ENCODE measurements at regions not wholly inside any gene's neighbourhood (a gene's known extent, or its start where the extent isn't known, plus 50 kb on each side); places are given as distances from the start of the nearest gene placed in this dataset.
A peak's percentile ranks its signal among the peaks of the same experiment; 100 is the strongest.

- CTCF ChIA-PET = no interaction called here
- TF ChIP-seq CTCF (IDR thresholded peaks at IDR 0.05; ENCODE audit: low read depth, low read length) = peak; percentile 24; the same call in 1 of the 2 replicates
- no peak overlapping the region for H3K4me3 ChIP-seq (ENCODE audit: low read depth, low read length)
- H3K9me3 ChIP-seq (ENCODE audit: control insufficient read depth, insufficient read depth, low read length) = no peaks in the 10 kb centered on the region
- H3K27me3 ChIP-seq (ENCODE audit: control insufficient read depth, insufficient read depth, low read length) = peaks cover 3% of the 10 kb centered on the region
- POLR2A ChIA-PET = no interaction called here
- no peak overlapping the region for H3K27ac ChIP-seq (ENCODE audit: low read depth, low read length)
- DNase-seq (ENCODE audit: low read depth, low spot score) = no peak
Measured at GRCh38 chr11:79953629-79954028, 512.8 kb upstream of the TENM4 start.

GRCh38 chr11:79950741-79951140, 509.9 kb upstream of the TENM4 start:
- DNase-seq (ENCODE audit: low read depth, low spot score) = no peak
- CTCF ChIA-PET = no interaction called here
- POLR2A ChIA-PET = no interaction called here
- Histone ChIP-seq H3K4me3 (ENCODE audit: low read depth, low read length) (no peak overlapping the region), H3K27ac (ENCODE audit: low read depth, low read length) (no peak overlapping the region), H3K27me3 (ENCODE audit: control insufficient read depth, insufficient read depth, low read length) (peaks cover 2% of the 10 kb centered on the region), H3K9me3 (ENCODE audit: control insufficient read depth, insufficient read depth, low read length) (no peaks in the 10 kb centered on the region)
- TF ChIP-seq CTCF (IDR thresholded peaks at IDR 0.05; ENCODE audit: low read depth, low read length) = no peak

GRCh38 chr11:79950172-79950571, 509.3 kb upstream of the TENM4 start:
- CTCF ChIA-PET = no interaction called here
- no peak for TF ChIP-seq CTCF (IDR thresholded peaks at IDR 0.05; ENCODE audit: low read depth, low read length)
- Histone ChIP-seq H3K9me3 (ENCODE audit: control insufficient read depth, insufficient read depth, low read length) (no peaks in the 10 kb centered on the region), H3K27me3 (ENCODE audit: control insufficient read depth, insufficient read depth, low read length) (no peaks in the 10 kb centered on the region), H3K4me3 (ENCODE audit: low read depth, low read length) (no peak overlapping the region), H3K27ac (ENCODE audit: low read depth, low read length) (no peak overlapping the region)
- DNase-seq (ENCODE audit: low read depth, low spot score) = no peak
- POLR2A ChIA-PET = no interaction called here

- no peak for TF ChIP-seq CTCF (IDR thresholded peaks at IDR 0.05; ENCODE audit: low read depth, low read length)
- Histone ChIP-seq H3K27me3 (ENCODE audit: control insufficient read depth, insufficient read depth, low read length) (no peaks in the 10 kb centered on the region), H3K4me3 (ENCODE audit: low read depth, low read length) (no peak overlapping the region), H3K27ac (ENCODE audit: low read depth, low read length) (no peak overlapping the region), H3K9me3 (ENCODE audit: control insufficient read depth, insufficient read depth, low read length) (no peaks in the 10 kb centered on the region)
- no peak for DNase-seq (ENCODE audit: low read depth, low spot score)
- ChIA-PET POLR2A (no interaction called here), CTCF (no interaction called here)
Measured at GRCh38 chr11:79949574-79949973, 508.7 kb upstream of the TENM4 start.

GRCh38 chr11:79942646-79943045, 501.8 kb upstream of the TENM4 start:
- CTCF ChIA-PET = no interaction called here
- TF ChIP-seq CTCF (IDR thresholded peaks at IDR 0.05; ENCODE audit: low read depth, low read length) = no peak
- Histone ChIP-seq H3K27ac (ENCODE audit: low read depth, low read length) (no peak overlapping the region), H3K27me3 (ENCODE audit: control insufficient read depth, insufficient read depth, low read length) (no peaks in the 10 kb centered on the region), H3K4me3 (ENCODE audit: low read depth, low read length) (no peak overlapping the region), H3K9me3 (ENCODE audit: control insufficient read depth, insufficient read depth, low read length) (no peaks in the 10 kb centered on the region)
- no peak for DNase-seq (ENCODE audit: low read depth, low spot score)
- POLR2A ChIA-PET = no interaction called here
